ENCODE measurements at regions not wholly inside any gene's neighbourhood (a gene's known extent, or its start where the extent isn't known, plus 50 kb on each side); places are given as distances from the start of the nearest gene placed in this dataset.
"Not testable (repeated sequence)": the region's sequence is repeated elsewhere in the genome, so short reads cannot be mapped to it uniquely, and the experiment has no call there.

DNA sequence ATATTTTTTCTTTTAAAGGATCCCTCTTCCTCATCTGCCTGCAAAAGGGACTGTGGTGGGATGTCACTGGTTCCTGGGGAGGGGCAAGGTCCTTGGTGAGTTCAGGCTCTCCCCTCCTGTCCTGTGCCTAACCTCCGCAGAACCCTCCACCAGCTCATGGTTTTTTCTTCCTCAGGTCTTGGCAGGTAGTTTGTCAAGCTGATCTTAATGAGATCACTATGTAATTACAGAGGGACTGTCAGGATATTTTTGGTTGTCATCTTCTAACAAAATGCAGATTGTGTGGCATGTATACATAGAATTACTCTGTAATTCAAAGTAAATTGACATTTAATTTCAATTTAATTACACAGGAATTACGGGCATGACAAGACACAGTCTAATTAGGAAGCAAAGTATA, 150.3 kb upstream of the SEMA6A start:
- ATAC-seq (no peak), DNase-seq (no peak)
- Histone ChIP-seq H3K4me1 (no peaks in the 10 kb centered on the region), H3K36me3 (no peaks in the 10 kb centered on the region), H3K27ac (no peak overlapping the region), H3K4me3 (no peak overlapping the region), H3K9me3 (no peaks in the 10 kb centered on the region), H3K27me3 (no peaks in the 10 kb centered on the region)
- intact Hi-C loops (cut with DNase I), result no loop called here
- TF ChIP-seq, protein P1, sequence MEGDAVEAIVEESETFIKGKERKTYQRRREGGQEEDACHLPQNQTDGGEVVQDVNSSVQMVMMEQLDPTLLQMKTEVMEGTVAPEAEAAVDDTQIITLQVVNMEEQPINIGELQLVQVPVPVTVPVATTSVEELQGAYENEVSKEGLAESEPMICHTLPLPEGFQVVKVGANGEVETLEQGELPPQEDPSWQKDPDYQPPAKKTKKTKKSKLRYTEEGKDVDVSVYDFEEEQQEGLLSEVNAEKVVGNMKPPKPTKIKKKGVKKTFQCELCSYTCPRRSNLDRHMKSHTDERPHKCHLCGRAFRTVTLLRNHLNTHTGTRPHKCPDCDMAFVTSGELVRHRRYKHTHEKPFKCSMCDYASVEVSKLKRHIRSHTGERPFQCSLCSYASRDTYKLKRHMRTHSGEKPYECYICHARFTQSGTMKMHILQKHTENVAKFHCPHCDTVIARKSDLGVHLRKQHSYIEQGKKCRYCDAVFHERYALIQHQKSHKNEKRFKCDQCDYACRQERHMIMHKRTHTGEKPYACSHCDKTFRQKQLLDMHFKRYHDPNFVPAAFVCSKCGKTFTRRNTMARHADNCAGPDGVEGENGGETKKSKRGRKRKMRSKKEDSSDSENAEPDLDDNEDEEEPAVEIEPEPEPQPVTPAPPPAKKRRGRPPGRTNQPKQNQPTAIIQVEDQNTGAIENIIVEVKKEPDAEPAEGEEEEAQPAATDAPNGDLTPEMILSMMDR (IDR thresholded peaks at IDR 0.05), result no peak

DNA sequence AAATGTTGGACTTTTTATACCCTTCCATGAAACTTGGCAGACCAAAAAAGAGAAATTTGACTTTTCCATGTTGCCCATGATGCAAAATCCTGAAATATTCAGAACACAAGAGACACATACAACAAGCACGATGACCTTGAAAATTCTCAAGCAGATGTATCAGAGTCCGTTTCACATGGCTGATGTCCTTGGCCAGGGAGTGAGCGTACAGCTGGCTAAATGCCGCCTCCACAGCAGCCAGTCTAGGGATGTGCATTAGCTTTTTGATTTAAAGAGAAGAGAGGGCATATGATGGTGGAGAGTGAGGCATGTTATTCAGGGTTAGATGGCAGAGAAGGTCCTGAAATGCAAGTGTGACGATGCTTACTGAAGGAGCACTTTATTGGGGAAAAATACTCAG, 148.0 kb upstream of the SEMA6A start:
- Histone ChIP-seq H3K36me3 (no peaks in the 10 kb centered on the region), H3K9me3 (no peaks in the 10 kb centered on the region), H3K27ac (no peak overlapping the region), H3K27me3 (no peaks in the 10 kb centered on the region), H3K4me3 (no peak overlapping the region), H3K4me1 (no peaks in the 10 kb centered on the region)
- DNase-seq, result no peak
- TF ChIP-seq, protein P1 (IDR thresholded peaks at IDR 0.05), result no peak
- intact Hi-C loops (cut with DNase I), result no loop called here
- no peak for ATAC-seq

DNA sequence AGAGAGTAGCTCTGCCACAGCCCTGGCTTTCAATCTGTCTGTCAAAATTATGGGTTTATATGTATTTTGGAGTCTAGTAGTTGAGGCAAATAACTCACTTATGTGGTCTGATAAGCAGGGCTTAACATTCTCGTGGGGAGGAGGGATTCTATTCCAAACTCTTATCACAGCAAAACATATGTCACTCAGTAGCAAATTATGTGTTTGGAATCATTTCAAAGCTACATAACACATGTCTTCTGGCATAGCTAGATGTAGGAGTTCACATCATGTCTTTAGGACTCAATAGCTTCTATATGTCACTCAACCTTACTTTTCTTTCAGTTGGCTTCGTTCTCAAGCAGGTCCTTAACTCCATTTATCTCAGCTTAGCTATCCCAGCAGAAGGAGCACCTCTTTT, 144.5 kb upstream of the SEMA6A start:
- H3K4me1 ChIP-seq, result no peaks in the 10 kb centered on the region
- no peaks in the 10 kb centered on the region for H3K9me3 ChIP-seq
- ATAC-seq (no peak), DNase-seq (no peak)
- no peaks in the 10 kb centered on the region for H3K36me3 ChIP-seq
- no peak overlapping the region for H3K4me3 ChIP-seq
- H3K27me3 ChIP-seq, result no peaks in the 10 kb centered on the region
- intact Hi-C loops (cut with DNase I), result no loop called here
- H3K27ac ChIP-seq, result no peak overlapping the region
- TF ChIP-seq, protein P1 (IDR thresholded peaks at IDR 0.05), result no peak

DNA sequence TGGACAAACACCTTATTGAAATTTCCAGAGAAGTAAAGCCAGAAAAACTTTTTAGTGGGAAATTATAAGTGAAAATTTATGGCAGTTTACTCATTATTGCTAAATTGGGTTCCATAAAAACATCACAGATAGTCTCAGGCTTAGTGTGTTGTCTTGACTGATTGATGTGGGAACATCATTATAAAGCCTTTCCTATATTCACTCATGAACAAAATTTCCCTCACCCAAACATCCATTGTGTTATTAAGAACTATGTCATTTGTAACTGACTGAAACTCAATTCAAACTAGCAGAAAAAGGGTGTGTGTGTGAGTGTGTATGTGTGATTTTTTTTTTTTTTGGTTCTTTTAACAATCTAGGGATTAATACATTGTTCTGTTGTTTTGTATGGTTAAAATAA, 143.7 kb upstream of the SEMA6A start:
- H3K36me3 ChIP-seq, result no peaks in the 10 kb centered on the region
- H3K4me3 ChIP-seq, result no peak overlapping the region
- DNase-seq (no peak), ATAC-seq (no peak)
- no peaks in the 10 kb centered on the region for H3K27me3 ChIP-seq
- no peaks in the 10 kb centered on the region for H3K4me1 ChIP-seq
- intact Hi-C loops (cut with DNase I), result no loop called here
- no peak overlapping the region for H3K27ac ChIP-seq
- H3K9me3 ChIP-seq, result no peaks in the 10 kb centered on the region
- TF ChIP-seq, protein P1 (IDR thresholded peaks at IDR 0.05), result no peak

DNA sequence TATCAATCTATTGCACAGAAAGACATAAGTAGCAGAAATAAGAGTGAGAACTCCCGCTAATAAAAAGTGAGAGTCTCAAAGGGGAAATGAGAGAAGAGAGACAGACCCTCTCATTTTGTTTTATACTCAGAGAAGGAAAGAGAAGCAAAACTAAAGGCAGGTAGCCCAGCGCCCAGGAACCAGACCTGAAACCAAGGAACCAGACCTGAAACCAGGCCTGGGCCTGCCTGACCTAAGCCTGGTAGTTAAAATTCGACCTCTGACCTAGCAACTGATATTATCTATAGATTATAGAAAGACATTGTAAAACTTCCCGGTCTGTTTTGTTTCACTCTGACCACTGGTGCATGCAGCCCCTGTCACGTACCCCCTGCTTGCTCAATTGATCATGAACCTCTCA, 134.5 kb upstream of the SEMA6A start:
- no peaks in the 10 kb centered on the region for H3K9me3 ChIP-seq
- TF ChIP-seq, protein P1 (IDR thresholded peaks at IDR 0.05), result no peak
- intact Hi-C loops (cut with DNase I), result no loop called here
- DNase-seq, result no peak
- no peaks in the 10 kb centered on the region for H3K4me1 ChIP-seq
- no peak overlapping the region for H3K27ac ChIP-seq
- no peaks in the 10 kb centered on the region for H3K27me3 ChIP-seq
- no peak for ATAC-seq
- H3K36me3 ChIP-seq, result no peaks in the 10 kb centered on the region
- H3K4me3 ChIP-seq, result no peak overlapping the region

DNA sequence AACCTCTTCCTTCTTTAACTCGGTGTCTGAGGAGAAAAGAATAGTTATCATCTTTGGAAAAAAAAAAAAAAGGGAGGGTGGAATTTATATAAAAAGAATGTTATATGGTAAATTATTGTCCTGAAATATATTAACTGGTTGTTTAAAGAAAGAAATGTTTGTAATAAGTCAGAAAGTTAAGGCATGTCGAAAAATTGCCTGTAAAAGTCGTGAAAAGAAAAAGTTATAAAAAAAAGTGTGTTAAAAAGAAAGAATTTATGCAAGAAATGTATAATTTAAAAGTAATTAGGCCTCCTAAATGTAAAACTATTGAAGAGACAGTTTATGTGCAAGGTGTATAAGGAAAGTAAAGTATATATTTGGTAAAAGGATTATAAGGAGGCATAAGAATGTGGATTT, 130.5 kb upstream of the SEMA6A start:
- H3K9me3 ChIP-seq; H3K4me1 ChIP-seq; H3K27ac ChIP-seq; H3K4me3 ChIP-seq; intact Hi-C loops (cut with DNase I); H3K36me3 ChIP-seq; H3K27me3 ChIP-seq; DNase-seq; ATAC-seq: not testable (repeated sequence)
